HAP-1 (cell line): ENCODE measurements at regions not wholly inside any gene's neighbourhood (a gene's known extent, or its start where the extent isn't known, plus 50 kb on each side); places are given as distances from the start of the nearest gene placed in this dataset.

ENCODE experiments used
- DNase-seq, 2 experiments: peaks; one replicate each; pipeline ENCODE4 v3.0.0-alpha.2; 2016 to 2020; ENCODE audit warnings: low spot score in 2 of 2
- H3K27me3 ChIP-seq: fragments of 250-450 bp; sonication (Bioruptor Pico); 2 replicates; pipeline ENCODE4 v1.5.1; 2020; ENCODE audit warnings: low read depth, mild to moderate bottlenecking, moderate library complexity
- H3K36me3 ChIP-seq: fragments of 250-450 bp; sonication (Bioruptor Pico); replicated peaks from 2 replicates; pipeline ENCODE4 v1.5.1; 2020; ENCODE audit warnings: mild to moderate bottlenecking
- H3K4me1 ChIP-seq: fragments of 250-450 bp; sonication (Bioruptor Pico); 2 replicates; pipeline ENCODE4 v1.5.1; 2020; ENCODE audit warnings: mild to moderate bottlenecking
- H3K4me3 ChIP-seq: fragments of 250-450 bp; sonication (Bioruptor Pico); 2 replicates; pipeline ENCODE4 v1.5.1; 2020; ENCODE audit warnings: mild to moderate bottlenecking, moderate library complexity
- H3K9me3 ChIP-seq: fragments of 250-450 bp; sonication (Bioruptor Pico); 2 replicates; pipeline ENCODE4 v1.5.1; 2020; ENCODE audit warnings: mild to moderate bottlenecking, moderate library complexity
- in situ Hi-C: fragments of 300-500 bp; cut with MboI; formaldehyde crosslinking; loops from 3 replicates; pipeline ENCODE4 v1.14.3; 2020; ENCODE audit warnings: low sequenced_read_pairs, inconsistent platforms, mixed read lengths

- H3K36me3 ChIP-seq: no peaks in the 10 kb centered on the region
- H3K4me1 ChIP-seq: no peaks in the 10 kb centered on the region
- in situ Hi-C loops: no loop called here
- H3K9me3 ChIP-seq: peaks cover 15% of the 10 kb centered on the region
- no peaks in the 10 kb centered on the region for H3K27me3 ChIP-seq
- no peak overlapping the region for H3K4me3 ChIP-seq
- DNase-seq: no peak
Observed at GRCh38 chr9:2311920-2312319, 296.8 kb downstream of the SMARCA2 start.

- no peaks in the 10 kb centered on the region for H3K4me1 ChIP-seq
- no peaks in the 10 kb centered on the region for H3K36me3 ChIP-seq
- H3K9me3 ChIP-seq: peaks cover 15% of the 10 kb centered on the region
- no peaks in the 10 kb centered on the region for H3K27me3 ChIP-seq
- in situ Hi-C loops: no loop called here
- no peak for DNase-seq
- H3K4me3 ChIP-seq: no peak overlapping the region
Observed at GRCh38 chr9:2313512-2313911, 298.4 kb downstream of the SMARCA2 start.

- DNase-seq: no peak
- in situ Hi-C loops: no loop called here
- no peaks in the 10 kb centered on the region for H3K27me3 ChIP-seq
- H3K4me1 ChIP-seq: no peaks in the 10 kb centered on the region
- no peaks in the 10 kb centered on the region; the same call in 1 of the 2 replicates for H3K36me3 ChIP-seq
- H3K4me3 ChIP-seq: no peak overlapping the region
- H3K9me3 ChIP-seq: peaks cover 13% of the 10 kb centered on the region
Observed at GRCh38 chr9:2317591-2317990, 302.4 kb downstream of the SMARCA2 start.

- H3K4me3 ChIP-seq: no peak overlapping the region
- in situ Hi-C loops: no loop called here
- no peaks in the 10 kb centered on the region for H3K4me1 ChIP-seq
- no peak for DNase-seq
- H3K9me3 ChIP-seq: no peaks in the 10 kb centered on the region; the same call in 1 of the 2 replicates
- H3K36me3 ChIP-seq: no peaks in the 10 kb centered on the region; the same call in 1 of the 2 replicates
- H3K27me3 ChIP-seq: no peaks in the 10 kb centered on the region
Observed at GRCh38 chr9:2319421-2319820, 302.2 kb upstream of the VLDLR start.

DNA sequence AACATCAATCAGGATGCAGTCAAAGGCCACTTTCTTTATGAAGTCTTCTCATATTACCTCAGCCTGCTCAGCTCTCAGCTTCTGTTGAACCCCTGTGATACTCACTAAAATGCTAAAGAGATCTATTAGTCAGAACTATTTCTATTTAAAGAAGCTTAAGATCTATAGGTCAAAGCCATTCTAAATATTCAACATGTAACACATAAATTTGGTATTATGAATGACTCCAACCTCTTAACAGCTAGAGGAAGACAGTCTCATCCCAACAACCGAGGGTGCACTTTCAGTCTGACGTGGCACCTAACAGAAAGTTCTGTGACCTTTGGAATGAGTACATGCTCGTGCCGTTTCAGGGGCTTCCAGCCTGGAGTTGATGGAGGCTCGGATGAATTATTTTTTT, 301.5 kb upstream of the VLDLR start:
- H3K27me3 ChIP-seq: no peaks in the 10 kb centered on the region
- in situ Hi-C loops: no loop called here
- DNase-seq: no peak
- H3K9me3 ChIP-seq: no peaks in the 10 kb centered on the region; the same call in 1 of the 2 replicates
- no peak overlapping the region for H3K4me3 ChIP-seq
- H3K4me1 ChIP-seq: no peaks in the 10 kb centered on the region
- H3K36me3 ChIP-seq: no peaks in the 10 kb centered on the region; the same call in 1 of the 2 replicates

DNA sequence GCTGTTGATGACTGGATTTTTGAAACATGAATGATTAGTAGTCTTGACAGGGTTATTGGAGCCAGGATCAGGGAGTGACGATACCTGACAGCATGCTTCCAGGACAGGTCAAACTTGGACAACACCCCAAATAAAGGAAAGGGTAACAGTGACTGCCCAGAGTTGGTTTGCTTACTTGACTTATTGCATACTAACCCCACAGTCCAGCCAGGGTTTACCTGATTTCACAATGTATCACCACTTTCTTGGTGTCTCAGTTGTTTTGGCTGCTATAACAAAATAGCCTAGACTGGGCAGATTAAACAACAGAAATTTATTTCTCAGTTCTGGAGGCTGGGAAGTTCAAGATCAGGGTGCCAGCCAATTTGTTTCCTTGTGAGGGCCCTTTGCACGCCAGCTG, 301.0 kb upstream of the VLDLR start:
- no peaks in the 10 kb centered on the region; the same call in 1 of the 2 replicates for H3K9me3 ChIP-seq
- H3K4me1 ChIP-seq: no peaks in the 10 kb centered on the region
- DNase-seq: no peak
- H3K27me3 ChIP-seq: no peaks in the 10 kb centered on the region
- in situ Hi-C loops: no loop called here
- no peaks in the 10 kb centered on the region; the same call in 1 of the 2 replicates for H3K36me3 ChIP-seq
- no peak overlapping the region for H3K4me3 ChIP-seq

GRCh38 chr9:2321523-2322148, 300.0 kb upstream of the VLDLR start:
- no peak for DNase-seq
- Histone ChIP-seq H3K36me3 (no peaks in the 10 kb centered on the region; the same call in 1 of the 2 replicates), H3K9me3 (no peaks in the 10 kb centered on the region; the same call in 1 of the 2 replicates), H3K27me3 (no peaks in the 10 kb centered on the region), H3K4me1 (no peaks in the 10 kb centered on the region), H3K4me3 (no peak overlapping the region)
- in situ Hi-C loops: no loop called here

DNA sequence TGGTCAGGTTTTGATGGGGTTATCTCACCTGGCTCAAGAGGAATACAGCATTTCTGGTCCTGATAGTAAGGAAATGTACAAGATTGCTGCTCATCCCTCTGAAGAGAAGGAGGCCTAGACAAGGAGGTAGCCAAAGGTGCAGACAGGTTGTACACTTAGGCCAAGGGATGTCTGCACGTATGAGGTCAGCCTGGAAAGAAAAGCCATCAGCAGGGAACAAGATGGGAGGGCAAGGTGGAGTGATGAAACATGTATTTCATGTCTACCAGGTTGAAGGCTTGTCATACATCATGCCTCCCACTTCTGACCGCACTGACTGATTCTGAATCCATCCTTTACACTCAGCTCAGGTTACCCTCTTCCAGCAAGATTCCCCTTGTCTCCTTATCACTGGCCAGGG, 296.8 kb upstream of the VLDLR start:
- Histone ChIP-seq H3K36me3 (no peaks in the 10 kb centered on the region), H3K4me3 (no peak overlapping the region), H3K27me3 (no peaks in the 10 kb centered on the region), H3K4me1 (no peaks in the 10 kb centered on the region), H3K9me3 (no peaks in the 10 kb centered on the region; the same call in 1 of the 2 replicates)
- in situ Hi-C loops: no loop called here
- DNase-seq: no peak

- DNase-seq: no peak
- Histone ChIP-seq H3K4me3 (no peak overlapping the region), H3K36me3 (no peaks in the 10 kb centered on the region)
Observed at GRCh38 chr9:2332663-2333062, 288.9 kb upstream of the VLDLR start.

GRCh38 chr9:2335260-2335659, 286.3 kb upstream of the VLDLR start:
- DNase-seq: no peak
- Histone ChIP-seq H3K4me3 (no peak overlapping the region), H3K27me3 (no peaks in the 10 kb centered on the region), H3K4me1 (no peaks in the 10 kb centered on the region), H3K9me3 (no peaks in the 10 kb centered on the region), H3K36me3 (no peaks in the 10 kb centered on the region)
- in situ Hi-C loops: no loop called here

More at GRCh38 chr9:2332663-2333062, 288.9 kb upstream of the VLDLR start:
- H3K27me3 ChIP-seq: no peaks in the 10 kb centered on the region
- in situ Hi-C loops: no loop called here
- no peaks in the 10 kb centered on the region for H3K9me3 ChIP-seq
- H3K4me1 ChIP-seq: no peaks in the 10 kb centered on the region

GRCh38 chr9:2336055-2336454, 285.5 kb upstream of the VLDLR start:
- no peaks in the 10 kb centered on the region for H3K36me3 ChIP-seq
- H3K27me3 ChIP-seq: no peaks in the 10 kb centered on the region
- H3K4me1 ChIP-seq: no peaks in the 10 kb centered on the region
- DNase-seq: peak in 1 of 2 experiments; percentile 19
- H3K4me3 ChIP-seq: no peak overlapping the region
- in situ Hi-C loops: no loop called here
- no peaks in the 10 kb centered on the region for H3K9me3 ChIP-seq

GRCh38 chr9:2337131-2337530, 284.5 kb upstream of the VLDLR start:
- in situ Hi-C loops: no loop called here
- Histone ChIP-seq H3K27me3 (no peaks in the 10 kb centered on the region), H3K9me3 (no peaks in the 10 kb centered on the region), H3K36me3 (no peaks in the 10 kb centered on the region), H3K4me1 (no peaks in the 10 kb centered on the region), H3K4me3 (no peak overlapping the region)
- DNase-seq: no peak

DNA sequence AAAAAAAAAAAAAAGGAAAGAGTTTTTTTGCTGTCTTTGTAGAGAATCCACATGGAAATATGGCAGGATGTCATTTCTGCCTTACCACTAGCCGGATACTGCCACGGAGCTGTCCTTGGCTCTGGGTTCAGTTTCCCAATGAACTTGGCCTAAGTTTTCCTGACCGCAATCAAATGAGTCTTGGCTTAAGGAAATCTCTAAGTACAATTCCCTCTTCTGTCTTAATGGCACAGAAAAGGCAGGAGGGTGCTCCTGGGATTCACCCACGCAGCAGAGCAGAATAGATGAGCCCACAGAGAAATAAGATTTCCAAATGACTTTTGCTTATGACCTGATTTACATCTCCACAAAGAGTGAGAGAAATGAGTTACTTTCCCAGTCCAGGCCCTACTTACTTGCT, 284.0 kb upstream of the VLDLR start:
- Histone ChIP-seq H3K36me3 (no peaks in the 10 kb centered on the region), H3K9me3 (no peaks in the 10 kb centered on the region), H3K4me1 (no peaks in the 10 kb centered on the region), H3K4me3 (no peak overlapping the region), H3K27me3 (no peaks in the 10 kb centered on the region)
- DNase-seq: no peak
- in situ Hi-C loops: no loop called here

- no peaks in the 10 kb centered on the region for H3K27me3 ChIP-seq
- no peaks in the 10 kb centered on the region for H3K36me3 ChIP-seq
- H3K4me1 ChIP-seq: no peaks in the 10 kb centered on the region
- no peak overlapping the region for H3K4me3 ChIP-seq
- no peak for DNase-seq
- H3K9me3 ChIP-seq: no peaks in the 10 kb centered on the region
- in situ Hi-C loops: no loop called here
Observed at GRCh38 chr9:2338777-2339365, 282.7 kb upstream of the VLDLR start.
